ENCODE measurements at regions not wholly inside any gene's neighbourhood (a gene's known extent, or its start where the extent isn't known, plus 50 kb on each side); places are given as distances from the start of the nearest gene placed in this dataset.

DNA sequence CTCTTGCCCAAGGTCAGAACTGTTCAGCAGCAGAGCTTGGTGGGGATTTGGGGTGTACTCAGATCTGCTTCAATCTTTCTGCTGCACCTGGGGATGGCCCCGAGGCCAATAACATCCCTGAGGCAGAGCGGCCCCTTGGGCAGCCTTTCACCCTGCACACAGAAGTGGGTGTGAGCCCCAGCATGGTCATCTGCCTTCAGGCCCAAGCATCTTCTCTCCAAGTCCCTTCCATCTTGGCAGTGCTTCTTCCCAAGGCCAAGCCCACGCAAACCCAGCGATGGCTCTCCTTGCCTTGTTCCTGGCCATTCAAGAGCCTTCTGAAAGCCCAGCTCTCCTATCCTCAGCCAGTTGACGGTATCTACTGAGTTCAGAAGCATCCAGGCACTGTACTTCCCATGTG, 172.9 kb downstream of the INHBB start:
- no peak for TF ChIP-seq EZH2 (IDR thresholded peaks at IDR 0.05; ENCODE audit: low read depth, unreplicated experiment)
- no peak for TF ChIP-seq EZH2phosphoT487 (IDR thresholded peaks at IDR 0.05; ENCODE audit: unreplicated experiment)
- TF ChIP-seq, protein P1, sequence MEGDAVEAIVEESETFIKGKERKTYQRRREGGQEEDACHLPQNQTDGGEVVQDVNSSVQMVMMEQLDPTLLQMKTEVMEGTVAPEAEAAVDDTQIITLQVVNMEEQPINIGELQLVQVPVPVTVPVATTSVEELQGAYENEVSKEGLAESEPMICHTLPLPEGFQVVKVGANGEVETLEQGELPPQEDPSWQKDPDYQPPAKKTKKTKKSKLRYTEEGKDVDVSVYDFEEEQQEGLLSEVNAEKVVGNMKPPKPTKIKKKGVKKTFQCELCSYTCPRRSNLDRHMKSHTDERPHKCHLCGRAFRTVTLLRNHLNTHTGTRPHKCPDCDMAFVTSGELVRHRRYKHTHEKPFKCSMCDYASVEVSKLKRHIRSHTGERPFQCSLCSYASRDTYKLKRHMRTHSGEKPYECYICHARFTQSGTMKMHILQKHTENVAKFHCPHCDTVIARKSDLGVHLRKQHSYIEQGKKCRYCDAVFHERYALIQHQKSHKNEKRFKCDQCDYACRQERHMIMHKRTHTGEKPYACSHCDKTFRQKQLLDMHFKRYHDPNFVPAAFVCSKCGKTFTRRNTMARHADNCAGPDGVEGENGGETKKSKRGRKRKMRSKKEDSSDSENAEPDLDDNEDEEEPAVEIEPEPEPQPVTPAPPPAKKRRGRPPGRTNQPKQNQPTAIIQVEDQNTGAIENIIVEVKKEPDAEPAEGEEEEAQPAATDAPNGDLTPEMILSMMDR (conservative IDR thresholded peaks at IDR 0.05; ENCODE audit: low read depth in 2 of 2), result no peak
- no peak for TF ChIP-seq JUNB (IDR thresholded peaks at IDR 0.05; ENCODE audit: unreplicated experiment)
- no peak for TF ChIP-seq POLR2AphosphoS5 (IDR thresholded peaks at IDR 0.05; ENCODE audit: low read depth)
- TF ChIP-seq, protein P2, sequence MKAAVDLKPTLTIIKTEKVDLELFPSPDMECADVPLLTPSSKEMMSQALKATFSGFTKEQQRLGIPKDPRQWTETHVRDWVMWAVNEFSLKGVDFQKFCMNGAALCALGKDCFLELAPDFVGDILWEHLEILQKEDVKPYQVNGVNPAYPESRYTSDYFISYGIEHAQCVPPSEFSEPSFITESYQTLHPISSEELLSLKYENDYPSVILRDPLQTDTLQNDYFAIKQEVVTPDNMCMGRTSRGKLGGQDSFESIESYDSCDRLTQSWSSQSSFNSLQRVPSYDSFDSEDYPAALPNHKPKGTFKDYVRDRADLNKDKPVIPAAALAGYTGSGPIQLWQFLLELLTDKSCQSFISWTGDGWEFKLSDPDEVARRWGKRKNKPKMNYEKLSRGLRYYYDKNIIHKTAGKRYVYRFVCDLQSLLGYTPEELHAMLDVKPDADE (IDR thresholded peaks at IDR 0.05), result no peak
- TF ChIP-seq, protein P3, sequence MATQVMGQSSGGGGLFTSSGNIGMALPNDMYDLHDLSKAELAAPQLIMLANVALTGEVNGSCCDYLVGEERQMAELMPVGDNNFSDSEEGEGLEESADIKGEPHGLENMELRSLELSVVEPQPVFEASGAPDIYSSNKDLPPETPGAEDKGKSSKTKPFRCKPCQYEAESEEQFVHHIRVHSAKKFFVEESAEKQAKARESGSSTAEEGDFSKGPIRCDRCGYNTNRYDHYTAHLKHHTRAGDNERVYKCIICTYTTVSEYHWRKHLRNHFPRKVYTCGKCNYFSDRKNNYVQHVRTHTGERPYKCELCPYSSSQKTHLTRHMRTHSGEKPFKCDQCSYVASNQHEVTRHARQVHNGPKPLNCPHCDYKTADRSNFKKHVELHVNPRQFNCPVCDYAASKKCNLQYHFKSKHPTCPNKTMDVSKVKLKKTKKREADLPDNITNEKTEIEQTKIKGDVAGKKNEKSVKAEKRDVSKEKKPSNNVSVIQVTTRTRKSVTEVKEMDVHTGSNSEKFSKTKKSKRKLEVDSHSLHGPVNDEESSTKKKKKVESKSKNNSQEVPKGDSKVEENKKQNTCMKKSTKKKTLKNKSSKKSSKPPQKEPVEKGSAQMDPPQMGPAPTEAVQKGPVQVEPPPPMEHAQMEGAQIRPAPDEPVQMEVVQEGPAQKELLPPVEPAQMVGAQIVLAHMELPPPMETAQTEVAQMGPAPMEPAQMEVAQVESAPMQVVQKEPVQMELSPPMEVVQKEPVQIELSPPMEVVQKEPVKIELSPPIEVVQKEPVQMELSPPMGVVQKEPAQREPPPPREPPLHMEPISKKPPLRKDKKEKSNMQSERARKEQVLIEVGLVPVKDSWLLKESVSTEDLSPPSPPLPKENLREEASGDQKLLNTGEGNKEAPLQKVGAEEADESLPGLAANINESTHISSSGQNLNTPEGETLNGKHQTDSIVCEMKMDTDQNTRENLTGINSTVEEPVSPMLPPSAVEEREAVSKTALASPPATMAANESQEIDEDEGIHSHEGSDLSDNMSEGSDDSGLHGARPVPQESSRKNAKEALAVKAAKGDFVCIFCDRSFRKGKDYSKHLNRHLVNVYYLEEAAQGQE (IDR thresholded peaks at IDR 0.05; ENCODE audit: unreplicated experiment), result no peak
- no peak for TF ChIP-seq CREB1 (CRISPR knock-in tag; IDR thresholded peaks at IDR 0.05; ENCODE audit: low read depth)
- TF ChIP-seq STAT1 (IDR thresholded peaks at IDR 0.05; ENCODE audit: unreplicated experiment), result no peak
- TF ChIP-seq ZNF331 (CRISPR knock-in tag; IDR thresholded peaks at IDR 0.05; ENCODE audit: low read depth), result no peak
- no peak for TF ChIP-seq ZNF114 (CRISPR knock-in tag; IDR thresholded peaks at IDR 0.05)
- no peak for TF ChIP-seq NANOG (IDR thresholded peaks at IDR 0.05; ENCODE audit: borderline replicate concordance)
